ENCODE measurements at regions not wholly inside any gene's neighbourhood (a gene's known extent, or its start where the extent isn't known, plus 50 kb on each side); places are given as distances from the start of the nearest gene placed in this dataset.

- no peak for TF ChIP-seq CTCF (IDR thresholded peaks at IDR 0.05)
- ATAC-seq (ENCODE audit: low FRiP score): no peak
These were observed 157.3 kb upstream of the LRRN1 start for GRCh38 chr3:3641877-3642455.

GRCh38 chr3:3639078-3639477 lies 160.2 kb upstream of the LRRN1 start:
- no peak for ATAC-seq (ENCODE audit: low FRiP score)
- DNase-seq (ENCODE audit: low spot score): no peak
- no peak for TF ChIP-seq CTCF (IDR thresholded peaks at IDR 0.05)

More at GRCh38 chr3:3641877-3642455, 157.3 kb upstream of the LRRN1 start:
- no peak for DNase-seq (ENCODE audit: low spot score)

GRCh38 chr3:3636815-3637214 lies 162.4 kb upstream of the LRRN1 start:
- TF ChIP-seq CTCF (IDR thresholded peaks at IDR 0.05): no peak
- DNase-seq (ENCODE audit: low spot score) (no peak), ATAC-seq (ENCODE audit: low FRiP score) (no peak)

- no peak for ATAC-seq (ENCODE audit: low FRiP score)
- TF ChIP-seq CTCF (IDR thresholded peaks at IDR 0.05): no peak
- DNase-seq (ENCODE audit: low spot score): no peak
These were observed 164.1 kb upstream of the LRRN1 start for GRCh38 chr3:3635109-3635508.

- ATAC-seq (ENCODE audit: low FRiP score): no peak
- TF ChIP-seq CTCF (IDR thresholded peaks at IDR 0.05): no peak
- DNase-seq (ENCODE audit: low spot score): no peak
These were observed 164.9 kb upstream of the LRRN1 start for GRCh38 chr3:3634326-3634725.

- TF ChIP-seq CTCF (IDR thresholded peaks at IDR 0.05): no peak
- ATAC-seq (ENCODE audit: low FRiP score) (no peak), DNase-seq (ENCODE audit: low spot score) (no peak)
These were observed 165.5 kb upstream of the LRRN1 start for GRCh38 chr3:3633761-3634160.

- DNase-seq (ENCODE audit: low spot score): no peak
- no peak for ATAC-seq (ENCODE audit: low FRiP score)
These were observed 166.8 kb upstream of the LRRN1 start for GRCh38 chr3:3632449-3632848.

More at GRCh38 chr3:3632449-3632848, 166.8 kb upstream of the LRRN1 start:
- TF ChIP-seq CTCF (IDR thresholded peaks at IDR 0.05): no peak

All from omental fat pad (tissue), 3 donors.